Activated CD4-positive, alpha-beta memory T cell treated with anti-CD3 and anti-CD28 coated beads for 36 hours (primary cell): ENCODE measurements at regions not wholly inside any gene's neighbourhood (a gene's known extent, or its start where the extent isn't known, plus 50 kb on each side); places are given as distances from the start of the nearest gene placed in this dataset.
"Not testable (repeated sequence)": the region's sequence is repeated elsewhere in the genome, so short reads cannot be mapped to it uniquely, and the experiment has no call there.

ENCODE experiments used
- CTCF ChIA-PET: fragments of 350-600 bp; sonication (Branson Sonifier 250); formaldehyde crosslinking; loops from one replicate; lab custom pipeline; 2021; ENCODE audit warnings: antibody characterized with exemption, inconsistent platforms; lab: Charles Lee
- POLR2A ChIA-PET: fragments of 350-600 bp; sonication (Branson Sonifier 250); formaldehyde crosslinking; loops from one replicate; lab custom pipeline; 2021; ENCODE audit warnings: antibody characterized with exemption; lab: Charles Lee
- DNase-seq: peaks from one replicate; pipeline ENCODE4 v3.0.0-alpha.2; 2020
- H3K27ac Mint-ChIP-seq: one replicate; pipeline ENCODE4 v1.8.0; 2021; ENCODE audit warnings: mixed read lengths
- H3K27me3 Mint-ChIP-seq: one replicate; pipeline ENCODE4 v1.8.0; 2021; ENCODE audit warnings: mixed read lengths
- H3K36me3 Mint-ChIP-seq: one replicate; pipeline ENCODE4 v1.8.0; 2021; ENCODE audit warnings: mixed read lengths
- H3K4me1 Mint-ChIP-seq: one replicate; pipeline ENCODE4 v1.8.0; 2021; ENCODE audit warnings: low read depth, mixed read lengths
- H3K4me3 Mint-ChIP-seq: one replicate; pipeline ENCODE4 v1.8.0; 2021; ENCODE audit warnings: mild to moderate bottlenecking, mixed read lengths
- H3K9me3 Mint-ChIP-seq: one replicate; pipeline ENCODE4 v1.8.0; 2021; ENCODE audit warnings: mixed read lengths
- intact Hi-C: fragments of 100-400 bp; cut with micrococcal nuclease; formaldehyde crosslinking; loops from one replicate; pipeline ENCODE4 v1.15.1; 2023

DNA sequence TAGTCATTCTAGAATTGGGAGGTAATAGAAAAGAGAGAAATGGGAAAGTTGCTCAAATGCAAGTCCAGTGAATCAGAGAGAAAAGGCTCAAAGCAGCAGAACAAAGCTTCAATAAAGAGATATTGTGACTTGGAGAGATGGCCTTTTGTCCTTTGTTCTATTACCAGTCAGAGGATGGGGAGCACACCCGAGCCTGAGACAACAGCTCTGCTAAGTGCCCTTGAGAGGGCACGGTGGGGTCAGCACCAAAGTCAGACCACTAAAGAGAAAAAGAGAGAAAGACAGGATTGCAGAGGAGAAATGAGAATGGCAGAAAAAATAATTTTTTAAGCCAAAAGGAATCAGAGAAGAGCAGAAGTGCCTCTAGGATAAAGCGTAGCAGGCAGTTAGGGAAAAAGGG is 553.1 kb downstream of the TTLL7 start:
- CTCF ChIA-PET, intact Hi-C loops, H3K4me3 Mint-ChIP-seq, H3K9me3 Mint-ChIP-seq, H3K27ac Mint-ChIP-seq, POLR2A ChIA-PET, DNase-seq, H3K36me3 Mint-ChIP-seq, H3K27me3 Mint-ChIP-seq, H3K4me1 Mint-ChIP-seq: not testable (repeated sequence)

DNA sequence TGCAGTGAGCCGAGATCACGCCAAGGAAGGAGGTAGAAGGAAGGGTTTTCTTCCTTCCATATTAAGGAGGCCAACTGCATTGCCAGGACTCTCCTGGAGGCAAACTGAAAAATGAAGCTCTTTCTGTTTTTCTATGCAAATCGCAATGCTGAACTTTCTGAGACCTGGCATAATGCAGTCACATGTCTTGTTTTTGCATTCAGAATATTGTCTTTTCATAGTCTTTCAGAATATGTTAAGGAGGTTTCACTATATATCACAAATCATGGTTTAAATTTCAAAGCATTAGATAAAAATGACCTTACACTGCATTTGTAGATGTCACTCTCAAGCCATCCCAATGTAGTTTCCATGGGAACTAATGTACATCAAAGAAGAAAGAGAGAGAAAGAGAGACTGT is 556.5 kb downstream of the TTLL7 start:
- DNase-seq, CTCF ChIA-PET: not testable (repeated sequence)

DNA sequence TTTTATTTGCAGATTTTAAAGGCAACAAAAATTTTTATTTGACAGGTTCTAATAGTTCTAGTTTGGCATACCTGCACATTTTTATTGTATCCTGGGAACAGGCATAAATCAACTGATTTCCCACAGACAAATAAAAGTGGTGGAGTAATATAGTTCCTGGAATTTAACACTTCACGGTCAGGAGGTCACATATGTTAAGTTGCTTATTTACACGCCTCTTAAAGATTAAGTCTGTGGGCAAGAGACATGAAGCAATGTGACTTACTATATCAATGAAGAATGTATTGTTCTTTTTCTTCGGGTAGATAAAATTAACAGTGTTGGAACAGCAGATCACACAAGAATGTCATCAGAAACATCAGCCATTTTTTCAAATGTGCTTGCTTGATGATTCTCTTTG is 558.3 kb downstream of the TTLL7 start:
- H3K4me3 Mint-ChIP-seq, DNase-seq, intact Hi-C loops, H3K36me3 Mint-ChIP-seq, H3K27me3 Mint-ChIP-seq, H3K9me3 Mint-ChIP-seq, CTCF ChIA-PET, H3K27ac Mint-ChIP-seq, POLR2A ChIA-PET, H3K4me1 Mint-ChIP-seq: not testable (repeated sequence)

More for the DNA sequence above, 556.5 kb downstream of the TTLL7 start:
- H3K4me3 Mint-ChIP-seq, POLR2A ChIA-PET, H3K9me3 Mint-ChIP-seq, H3K36me3 Mint-ChIP-seq, H3K4me1 Mint-ChIP-seq, intact Hi-C loops, H3K27ac Mint-ChIP-seq, H3K27me3 Mint-ChIP-seq: not testable (repeated sequence)

DNA sequence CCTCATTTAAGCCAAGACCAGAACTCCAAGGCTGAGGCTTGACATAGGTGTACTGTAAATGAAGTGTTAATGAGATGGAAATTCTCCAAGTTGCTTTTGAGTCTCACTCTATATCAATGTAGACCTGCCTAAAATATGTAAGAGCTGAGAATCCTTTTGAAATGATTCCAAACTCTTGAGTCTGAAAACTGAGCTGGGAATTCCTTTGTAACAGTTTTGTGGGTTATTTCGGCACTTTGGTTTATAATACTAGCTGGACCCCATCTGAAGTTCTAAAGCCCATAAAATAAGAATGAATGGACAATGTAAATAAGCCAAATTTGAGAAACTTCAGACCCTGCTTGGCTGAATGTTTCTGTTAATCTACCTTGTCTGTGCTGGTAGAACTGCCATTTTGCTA is 558.9 kb downstream of the TTLL7 start:
- H3K36me3 Mint-ChIP-seq, H3K9me3 Mint-ChIP-seq, H3K4me1 Mint-ChIP-seq, DNase-seq, H3K27ac Mint-ChIP-seq, CTCF ChIA-PET, H3K27me3 Mint-ChIP-seq, POLR2A ChIA-PET, intact Hi-C loops, H3K4me3 Mint-ChIP-seq: not testable (repeated sequence)

GRCh38 chr1:83438316-83438715 is 560.6 kb downstream of the TTLL7 start:
- DNase-seq, H3K4me3 Mint-ChIP-seq, H3K9me3 Mint-ChIP-seq, H3K27ac Mint-ChIP-seq, POLR2A ChIA-PET, CTCF ChIA-PET, H3K27me3 Mint-ChIP-seq, H3K4me1 Mint-ChIP-seq, H3K36me3 Mint-ChIP-seq, intact Hi-C loops: not testable (repeated sequence)

- intact Hi-C loops, H3K27ac Mint-ChIP-seq, H3K27me3 Mint-ChIP-seq, H3K4me3 Mint-ChIP-seq, DNase-seq, H3K36me3 Mint-ChIP-seq, H3K9me3 Mint-ChIP-seq, H3K4me1 Mint-ChIP-seq, CTCF ChIA-PET, POLR2A ChIA-PET: not testable (repeated sequence)
These were observed 563.6 kb downstream of the TTLL7 start for GRCh38 chr1:83435336-83435735.

DNA sequence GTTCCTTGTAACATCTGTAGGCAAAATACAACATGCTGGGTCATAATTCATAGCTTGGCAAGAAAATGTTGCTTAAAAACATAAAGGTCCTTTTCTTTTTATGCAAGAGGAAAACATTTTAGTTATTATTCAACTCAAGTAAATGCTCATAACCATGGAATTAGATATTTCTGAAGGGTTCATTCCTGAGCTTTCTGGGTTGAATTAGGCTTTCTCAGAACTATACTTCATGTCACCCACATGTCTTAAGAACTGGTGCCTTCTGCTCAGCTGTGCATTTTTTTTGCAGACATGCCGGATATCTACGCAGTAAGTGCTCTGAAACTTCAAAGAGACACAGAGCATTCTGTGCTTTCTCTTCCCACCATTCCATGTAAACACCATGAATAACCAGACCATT is 571.4 kb downstream of the TTLL7 start:
- H3K9me3 Mint-ChIP-seq, CTCF ChIA-PET: not testable (repeated sequence)

DNA sequence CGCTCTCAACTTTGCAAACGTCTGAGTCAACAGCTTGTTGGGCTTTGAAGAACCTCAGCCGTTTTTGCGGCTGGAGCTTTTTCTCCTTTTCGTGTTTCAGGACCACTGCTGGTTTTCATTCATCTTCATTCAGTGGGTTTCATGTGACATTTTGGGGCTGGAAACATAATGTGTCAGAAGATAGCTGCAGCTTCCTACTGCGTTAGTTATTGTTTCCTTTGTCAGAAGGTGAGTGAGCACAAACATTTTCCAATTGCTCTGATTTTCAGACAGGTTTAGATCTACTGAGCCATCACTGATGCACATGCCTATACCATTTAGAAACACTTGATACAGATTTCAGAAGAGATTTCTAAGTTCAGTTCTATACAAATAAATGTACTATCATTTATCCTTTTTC is 575.5 kb downstream of the TTLL7 start:
- H3K27me3 Mint-ChIP-seq, H3K9me3 Mint-ChIP-seq, POLR2A ChIA-PET: not testable (repeated sequence)

More for the DNA sequence above, 571.4 kb downstream of the TTLL7 start:
- intact Hi-C loops, POLR2A ChIA-PET, DNase-seq, H3K4me3 Mint-ChIP-seq, H3K27ac Mint-ChIP-seq, H3K36me3 Mint-ChIP-seq, H3K4me1 Mint-ChIP-seq, H3K27me3 Mint-ChIP-seq: not testable (repeated sequence)

GRCh38 chr1:83418558-83418957 is 580.4 kb downstream of the TTLL7 start:
- Mint-ChIP-seq H3K4me1 (no peaks in the 10 kb centered on the region), H3K27me3 (no peaks in the 10 kb centered on the region), H3K27ac (no peak overlapping the region), H3K4me3 (no peak overlapping the region), H3K9me3 (no peaks in the 10 kb centered on the region), H3K36me3 (no peaks in the 10 kb centered on the region)
- DNase-seq, result no peak
- intact Hi-C loops, result no loop called here
- ChIA-PET POLR2A (no interaction called here), CTCF (no interaction called here)

More for the DNA sequence above, 575.5 kb downstream of the TTLL7 start:
- CTCF ChIA-PET, intact Hi-C loops, H3K4me3 Mint-ChIP-seq, DNase-seq, H3K27ac Mint-ChIP-seq, H3K36me3 Mint-ChIP-seq, H3K4me1 Mint-ChIP-seq: not testable (repeated sequence)

DNA sequence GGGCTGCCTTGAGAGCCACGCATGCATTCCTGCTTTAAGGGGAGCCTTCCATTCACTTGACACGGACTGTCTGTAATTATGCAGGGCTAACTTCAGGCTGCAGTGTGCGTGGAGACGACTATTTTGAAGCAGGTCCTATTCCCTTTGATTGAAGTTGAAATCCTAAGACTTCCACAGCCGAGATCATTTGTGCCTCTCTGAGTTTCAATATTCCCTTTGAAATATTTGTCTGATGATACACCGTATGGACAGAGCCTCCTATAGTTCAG is 585.2 kb downstream of the TTLL7 start:
- DNase-seq, POLR2A ChIA-PET, H3K4me1 Mint-ChIP-seq, H3K36me3 Mint-ChIP-seq, intact Hi-C loops, H3K9me3 Mint-ChIP-seq, H3K4me3 Mint-ChIP-seq, H3K27ac Mint-ChIP-seq, CTCF ChIA-PET, H3K27me3 Mint-ChIP-seq: not testable (repeated sequence)

DNA sequence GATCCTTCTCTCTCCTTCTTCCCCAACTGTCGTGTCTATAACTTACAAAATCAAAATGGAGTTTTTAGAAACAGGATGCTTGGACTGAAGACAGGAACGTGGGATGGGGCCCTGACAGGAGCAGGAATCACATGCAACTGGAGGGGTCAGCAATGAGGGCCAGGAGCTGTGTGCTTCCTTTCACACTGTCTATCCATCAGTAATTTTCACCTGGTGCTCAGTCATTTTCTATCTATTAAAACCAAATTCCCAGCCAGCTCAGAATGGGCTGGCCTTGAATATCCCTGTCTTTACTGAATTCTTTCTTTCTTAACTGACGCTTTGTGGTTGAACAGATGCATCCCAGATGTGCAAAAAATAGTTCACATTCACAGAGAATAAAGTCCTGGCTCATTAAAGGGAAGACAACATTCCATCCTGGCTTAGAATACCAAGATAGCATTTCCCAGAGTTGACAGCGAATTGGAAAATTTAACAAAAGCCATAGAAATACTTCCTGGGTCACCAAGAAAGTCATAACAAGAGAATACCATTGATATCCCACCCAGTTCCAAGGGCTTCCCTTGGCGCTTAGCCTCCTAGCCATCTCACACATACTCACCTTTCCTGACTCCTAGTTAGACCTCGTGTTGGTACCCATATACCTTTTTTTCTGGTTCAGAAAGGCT is 588.1 kb downstream of the TTLL7 start:
- H3K9me3 Mint-ChIP-seq, POLR2A ChIA-PET, H3K27me3 Mint-ChIP-seq, H3K4me1 Mint-ChIP-seq, DNase-seq, H3K4me3 Mint-ChIP-seq, H3K36me3 Mint-ChIP-seq, intact Hi-C loops, H3K27ac Mint-ChIP-seq, CTCF ChIA-PET: not testable (repeated sequence)

DNA sequence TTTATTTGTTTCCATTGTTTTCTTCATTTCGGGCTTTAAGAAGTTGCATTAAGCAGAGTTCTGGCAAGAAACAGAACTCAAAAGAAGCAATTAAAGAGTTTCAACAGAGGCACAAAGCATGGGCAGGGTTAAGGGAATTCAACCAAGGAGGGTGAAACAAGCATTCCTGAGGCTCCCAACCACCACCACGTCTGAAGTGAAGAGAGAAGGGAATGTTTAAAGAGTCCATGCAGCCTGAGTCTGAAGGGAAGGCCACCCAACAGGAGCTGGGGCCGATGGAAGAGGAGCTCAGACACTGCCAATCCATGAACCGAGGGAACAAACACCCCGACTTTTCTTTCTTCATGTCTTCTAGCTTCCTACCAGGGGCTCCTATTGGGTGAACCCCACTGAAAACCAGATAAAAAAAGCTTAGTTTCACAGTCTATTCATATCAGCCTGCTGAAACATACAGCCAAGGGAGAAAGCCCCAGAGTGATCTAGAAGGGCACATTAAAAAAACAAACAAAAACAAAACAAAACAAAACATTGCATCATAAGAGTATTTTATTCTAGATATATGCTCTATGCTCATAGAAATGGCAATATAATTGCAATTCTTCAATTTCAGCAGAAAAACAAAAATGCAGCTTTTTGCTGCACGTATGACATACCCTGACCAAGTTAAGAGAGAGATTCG is 592.1 kb downstream of the TTLL7 start:
- H3K4me3 Mint-ChIP-seq, H3K27me3 Mint-ChIP-seq, CTCF ChIA-PET, H3K36me3 Mint-ChIP-seq, H3K27ac Mint-ChIP-seq, intact Hi-C loops, H3K4me1 Mint-ChIP-seq, DNase-seq, POLR2A ChIA-PET, H3K9me3 Mint-ChIP-seq: not testable (repeated sequence)

DNA sequence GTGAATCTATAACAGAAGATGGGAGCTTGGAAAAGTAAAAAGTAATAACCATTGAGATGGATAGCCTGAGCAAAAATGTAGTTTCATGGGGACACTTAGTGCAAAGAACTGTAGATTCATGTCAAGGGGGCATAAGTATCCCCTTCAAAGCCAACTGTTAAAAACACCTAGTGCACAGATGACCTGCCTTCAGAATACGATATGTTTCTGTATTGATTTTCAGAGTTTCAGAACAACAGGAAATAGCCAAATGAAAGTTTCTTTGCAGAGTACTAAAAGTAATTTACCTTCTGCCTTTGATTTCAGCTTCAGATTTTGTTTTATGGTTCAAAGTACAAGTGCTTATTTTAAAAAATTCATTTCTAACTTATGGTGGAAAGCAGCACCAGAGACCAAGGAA is 593.1 kb downstream of the TTLL7 start:
- H3K36me3 Mint-ChIP-seq, DNase-seq, H3K27me3 Mint-ChIP-seq, CTCF ChIA-PET, H3K27ac Mint-ChIP-seq, H3K4me1 Mint-ChIP-seq, H3K4me3 Mint-ChIP-seq, intact Hi-C loops, H3K9me3 Mint-ChIP-seq, POLR2A ChIA-PET: not testable (repeated sequence)
